ENCODE measurements at regions not wholly inside any gene's neighbourhood (a gene's known extent, or its start where the extent isn't known, plus 50 kb on each side); places are given as distances from the start of the nearest gene placed in this dataset.

- no peak overlapping the region for H3K9ac ChIP-seq (ENCODE audit: low read length in 5 of 5)
- H3K4me1 ChIP-seq (ENCODE audit: control insufficient read depth in 5 of 5, insufficient read depth in 5 of 5, low read length in 5 of 5) = no peaks in the 10 kb centered on the region
- H3K9me3 ChIP-seq (ENCODE audit: control insufficient read depth in 5 of 5, low read length in 5 of 5) = no peaks in the 10 kb centered on the region
- no peak overlapping the region for H3K4me3 ChIP-seq (ENCODE audit: low read depth in 1 of 5, low read length in 5 of 5)
- no peaks in the 10 kb centered on the region for H3K27me3 ChIP-seq (ENCODE audit: control insufficient read depth in 5 of 5, insufficient read depth in 4 of 5, low read length in 5 of 5)
- H3K36me3 ChIP-seq (ENCODE audit: control insufficient read depth in 5 of 5, insufficient read depth in 5 of 5, low read length in 5 of 5) = no peaks in the 10 kb centered on the region
- H3K27ac ChIP-seq (ENCODE audit: low read depth, low read length) = no peak overlapping the region
These were observed 260.5 kb downstream of the SPATA18 start for GRCh38 chr4:52311464-52312125.

DNA sequence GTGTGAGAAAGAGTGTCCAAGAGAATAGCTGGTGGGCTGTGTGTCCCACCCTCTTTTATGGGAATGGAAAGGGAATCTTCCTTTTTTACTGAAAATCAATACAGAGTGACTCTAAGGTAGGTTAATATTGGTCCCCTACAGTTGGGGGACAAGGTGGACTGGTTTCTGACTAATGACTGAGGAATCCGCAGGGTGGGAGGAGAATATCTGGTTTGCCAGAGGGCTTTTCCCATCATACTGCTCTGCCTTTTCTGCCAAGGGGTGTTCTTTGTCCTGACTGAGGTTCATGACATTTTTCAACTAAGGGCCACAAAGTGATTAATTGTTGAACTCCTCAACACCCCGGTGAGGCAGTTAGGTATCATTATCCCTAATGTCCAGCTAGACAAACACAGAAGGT is 261.6 kb downstream of the SPATA18 start:
- no peak overlapping the region for H3K4me3 ChIP-seq (ENCODE audit: low read depth in 1 of 5, low read length in 5 of 5)
- no peak overlapping the region for H3K27ac ChIP-seq (ENCODE audit: low read depth, low read length)
- H3K4me1 ChIP-seq (ENCODE audit: control insufficient read depth in 5 of 5, insufficient read depth in 5 of 5, low read length in 5 of 5) = no peaks in the 10 kb centered on the region
- no peaks in the 10 kb centered on the region for H3K9me3 ChIP-seq (ENCODE audit: control insufficient read depth in 5 of 5, low read length in 5 of 5)
- H3K9ac ChIP-seq (ENCODE audit: low read length in 5 of 5) = no peak overlapping the region
- H3K27me3 ChIP-seq (ENCODE audit: control insufficient read depth in 5 of 5, insufficient read depth in 4 of 5, low read length in 5 of 5) = no peaks in the 10 kb centered on the region
- no peaks in the 10 kb centered on the region for H3K36me3 ChIP-seq (ENCODE audit: control insufficient read depth in 5 of 5, insufficient read depth in 5 of 5, low read length in 5 of 5)

DNA sequence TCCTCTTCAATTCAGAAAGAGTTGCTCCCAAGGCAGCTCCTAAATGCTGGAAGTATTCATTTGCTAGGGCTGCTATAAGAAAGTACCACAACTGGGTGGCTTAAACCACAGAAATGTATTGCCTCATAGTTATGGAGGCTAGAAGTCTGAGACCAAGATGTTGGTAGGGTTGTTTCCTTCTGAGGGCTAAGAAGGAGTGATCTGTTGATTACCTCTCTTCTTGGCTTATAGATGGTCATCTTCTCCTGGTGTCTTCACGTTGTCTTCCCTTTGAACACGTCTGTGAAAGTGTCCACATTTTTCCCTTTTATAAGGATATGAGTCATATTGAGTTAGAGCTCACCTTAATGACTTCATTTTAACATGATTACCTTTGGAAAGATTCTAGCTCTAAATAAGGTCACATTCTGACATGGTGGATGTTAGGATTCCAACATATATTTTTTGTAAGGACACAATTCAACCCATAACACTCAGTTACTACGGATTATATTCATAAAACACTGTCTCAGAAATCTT is 266.3 kb downstream of the SPATA18 start:
- Histone ChIP-seq H3K36me3 (ENCODE audit: control insufficient read depth in 5 of 5, insufficient read depth in 5 of 5, low read length in 5 of 5) (no peaks in the 10 kb centered on the region), H3K27ac (ENCODE audit: low read depth, low read length) (no peak overlapping the region), H3K9me3 (ENCODE audit: control insufficient read depth in 5 of 5, low read length in 5 of 5) (no peaks in the 10 kb centered on the region), H3K4me1 (ENCODE audit: control insufficient read depth in 5 of 5, insufficient read depth in 5 of 5, low read length in 5 of 5) (no peaks in the 10 kb centered on the region), H3K4me3 (ENCODE audit: low read depth in 1 of 5, low read length in 5 of 5) (no peak overlapping the region), H3K27me3 (ENCODE audit: control insufficient read depth in 5 of 5, insufficient read depth in 4 of 5, low read length in 5 of 5) (no peaks in the 10 kb centered on the region), H3K9ac (ENCODE audit: low read length in 5 of 5) (no peak overlapping the region)

GRCh38 chr4:52317981-52318380 is 266.9 kb downstream of the SPATA18 start:
- Histone ChIP-seq H3K9ac (ENCODE audit: low read length in 5 of 5) (no peak overlapping the region), H3K4me3 (ENCODE audit: low read depth in 1 of 5, low read length in 5 of 5) (no peak overlapping the region), H3K9me3 (ENCODE audit: control insufficient read depth in 5 of 5, low read length in 5 of 5) (no peaks in the 10 kb centered on the region), H3K36me3 (ENCODE audit: control insufficient read depth in 5 of 5, insufficient read depth in 5 of 5, low read length in 5 of 5) (no peaks in the 10 kb centered on the region), H3K4me1 (ENCODE audit: control insufficient read depth in 5 of 5, insufficient read depth in 5 of 5, low read length in 5 of 5) (no peaks in the 10 kb centered on the region), H3K27ac (ENCODE audit: low read depth, low read length) (no peak overlapping the region), H3K27me3 (ENCODE audit: control insufficient read depth in 5 of 5, insufficient read depth in 4 of 5, low read length in 5 of 5) (no peaks in the 10 kb centered on the region)

DNA sequence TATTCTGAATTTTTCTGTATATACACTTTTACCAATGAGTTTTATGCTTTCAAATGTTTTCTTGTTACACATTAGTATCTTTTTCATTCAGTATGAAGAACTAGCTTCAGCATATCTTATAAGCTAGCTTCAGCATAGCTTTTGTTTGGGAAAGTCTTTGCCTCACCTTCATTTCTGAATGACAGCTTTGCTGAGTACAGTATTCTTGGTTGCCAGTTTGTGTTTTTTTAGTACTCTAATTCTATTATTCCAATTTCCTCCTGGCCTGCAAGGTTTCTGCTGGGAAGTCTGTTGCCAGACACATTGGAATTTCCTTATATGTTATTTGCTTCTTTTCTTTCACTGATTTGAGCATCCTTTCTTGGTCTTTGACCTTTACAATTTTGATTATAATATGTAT is 278.8 kb downstream of the SPATA18 start:
- Histone ChIP-seq H3K27ac (ENCODE audit: low read depth, low read length) (no peak overlapping the region), H3K9ac (ENCODE audit: low read length in 5 of 5) (no peak overlapping the region), H3K4me3 (ENCODE audit: low read depth in 1 of 5, low read length in 5 of 5) (no peak overlapping the region), H3K9me3 (ENCODE audit: control insufficient read depth in 5 of 5, low read length in 5 of 5) (peaks cover 5 to 25% (median 17%) of the 10 kb centered on the region in 5 donors), H3K36me3 (ENCODE audit: control insufficient read depth in 5 of 5, insufficient read depth in 5 of 5, low read length in 5 of 5) (no peaks in the 10 kb centered on the region), H3K4me1 (ENCODE audit: control insufficient read depth in 5 of 5, insufficient read depth in 5 of 5, low read length in 5 of 5) (no peaks in the 10 kb centered on the region), H3K27me3 (ENCODE audit: control insufficient read depth in 5 of 5, insufficient read depth in 4 of 5, low read length in 5 of 5) (no peaks in the 10 kb centered on the region)

DNA sequence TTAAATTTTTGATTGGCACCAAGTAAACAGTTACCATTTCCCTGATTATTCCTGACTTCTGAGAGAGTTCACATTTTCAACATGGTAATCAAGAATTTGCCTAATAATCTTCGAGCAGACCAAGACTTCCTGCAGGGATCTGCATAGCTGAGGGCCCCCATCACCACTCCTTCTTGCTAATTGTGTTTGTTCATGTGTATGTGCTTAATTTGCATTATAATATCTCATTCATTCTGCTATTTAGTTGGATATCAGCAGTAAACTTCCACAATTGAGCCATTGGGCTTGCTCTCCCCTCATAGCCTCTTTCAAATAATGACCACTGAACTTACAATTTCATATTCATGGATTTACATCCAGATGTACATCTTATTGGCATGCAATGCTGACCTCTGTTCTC is 292.5 kb downstream of the SPATA18 start:
- H3K27me3 ChIP-seq (ENCODE audit: control insufficient read depth in 5 of 5, insufficient read depth in 4 of 5, low read length in 5 of 5) = no peaks in the 10 kb centered on the region
- no peak overlapping the region for H3K4me3 ChIP-seq (ENCODE audit: low read depth in 1 of 5, low read length in 5 of 5)
- H3K36me3 ChIP-seq (ENCODE audit: control insufficient read depth in 5 of 5, insufficient read depth in 5 of 5, low read length in 5 of 5) = no peaks in the 10 kb centered on the region
- no peak overlapping the region for H3K27ac ChIP-seq (ENCODE audit: low read depth, low read length)
- H3K9ac ChIP-seq (ENCODE audit: low read length in 5 of 5) = no peak overlapping the region
- H3K9me3 ChIP-seq (ENCODE audit: control insufficient read depth in 5 of 5, low read length in 5 of 5) = no peaks in the 10 kb centered on the region
- peaks cover 0 to 6% (median 0%) of the 10 kb centered on the region in 5 donors for H3K4me1 ChIP-seq (ENCODE audit: control insufficient read depth in 5 of 5, insufficient read depth in 5 of 5, low read length in 5 of 5)

DNA sequence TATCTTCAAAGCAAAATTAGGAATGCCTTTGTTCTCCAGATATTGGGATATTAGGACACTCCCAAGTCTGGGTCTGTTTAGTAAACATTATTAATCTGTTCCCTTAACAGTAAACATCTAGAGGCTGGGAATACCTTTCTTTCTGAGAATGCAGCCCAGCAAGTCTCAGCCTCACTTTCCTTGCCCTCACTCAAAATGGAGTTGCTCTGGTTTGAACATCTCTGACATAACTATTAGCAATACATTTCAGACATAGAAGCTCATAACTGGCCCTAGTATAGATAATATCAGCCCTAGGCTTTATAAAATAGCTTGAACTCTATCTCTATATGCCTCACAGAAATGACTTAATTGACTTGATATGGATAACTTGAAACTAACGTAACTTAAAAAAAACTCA is 299.8 kb downstream of the SPATA18 start:
- Histone ChIP-seq H3K27me3 (ENCODE audit: control insufficient read depth in 5 of 5, insufficient read depth in 4 of 5, low read length in 5 of 5) (no peaks in the 10 kb centered on the region), H3K4me1 (ENCODE audit: control insufficient read depth in 5 of 5, insufficient read depth in 5 of 5, low read length in 5 of 5) (no peaks in the 10 kb centered on the region), H3K4me3 (ENCODE audit: low read depth in 1 of 5, low read length in 5 of 5) (no peak overlapping the region), H3K36me3 (ENCODE audit: control insufficient read depth in 5 of 5, insufficient read depth in 5 of 5, low read length in 5 of 5) (no peaks in the 10 kb centered on the region), H3K9me3 (ENCODE audit: control insufficient read depth in 5 of 5, low read length in 5 of 5) (no peaks in the 10 kb centered on the region), H3K27ac (ENCODE audit: low read depth, low read length) (no peak overlapping the region), H3K9ac (ENCODE audit: low read length in 5 of 5) (no peak overlapping the region)

- H3K27me3 ChIP-seq (ENCODE audit: control insufficient read depth in 5 of 5, insufficient read depth in 4 of 5, low read length in 5 of 5) = no peaks in the 10 kb centered on the region
- no peaks in the 10 kb centered on the region for H3K36me3 ChIP-seq (ENCODE audit: control insufficient read depth in 5 of 5, insufficient read depth in 5 of 5, low read length in 5 of 5)
- no peak overlapping the region for H3K27ac ChIP-seq (ENCODE audit: low read depth, low read length)
- H3K9me3 ChIP-seq (ENCODE audit: control insufficient read depth in 5 of 5, low read length in 5 of 5) = no peaks in the 10 kb centered on the region
- no peaks in the 10 kb centered on the region for H3K4me1 ChIP-seq (ENCODE audit: control insufficient read depth in 5 of 5, insufficient read depth in 5 of 5, low read length in 5 of 5)
- H3K9ac ChIP-seq (ENCODE audit: low read length in 5 of 5) = no peak overlapping the region
- H3K4me3 ChIP-seq (ENCODE audit: low read depth in 1 of 5, low read length in 5 of 5) = no peak overlapping the region
These were observed 300.7 kb downstream of the USP46 start for GRCh38 chr4:52358366-52358765.

GRCh38 chr4:52358883-52359321 is 300.2 kb downstream of the USP46 start:
- H3K4me1 ChIP-seq (ENCODE audit: control insufficient read depth in 5 of 5, insufficient read depth in 5 of 5, low read length in 5 of 5) = no peaks in the 10 kb centered on the region
- H3K4me3 ChIP-seq (ENCODE audit: low read depth in 1 of 5, low read length in 5 of 5) = no peak overlapping the region
- H3K9ac ChIP-seq (ENCODE audit: low read length in 5 of 5) = no peak overlapping the region
- no peaks in the 10 kb centered on the region for H3K9me3 ChIP-seq (ENCODE audit: control insufficient read depth in 5 of 5, low read length in 5 of 5)
- no peaks in the 10 kb centered on the region for H3K36me3 ChIP-seq (ENCODE audit: control insufficient read depth in 5 of 5, insufficient read depth in 5 of 5, low read length in 5 of 5)
- H3K27ac ChIP-seq (ENCODE audit: low read depth, low read length) = no peak overlapping the region
- H3K27me3 ChIP-seq (ENCODE audit: control insufficient read depth in 5 of 5, insufficient read depth in 4 of 5, low read length in 5 of 5) = no peaks in the 10 kb centered on the region

DNA sequence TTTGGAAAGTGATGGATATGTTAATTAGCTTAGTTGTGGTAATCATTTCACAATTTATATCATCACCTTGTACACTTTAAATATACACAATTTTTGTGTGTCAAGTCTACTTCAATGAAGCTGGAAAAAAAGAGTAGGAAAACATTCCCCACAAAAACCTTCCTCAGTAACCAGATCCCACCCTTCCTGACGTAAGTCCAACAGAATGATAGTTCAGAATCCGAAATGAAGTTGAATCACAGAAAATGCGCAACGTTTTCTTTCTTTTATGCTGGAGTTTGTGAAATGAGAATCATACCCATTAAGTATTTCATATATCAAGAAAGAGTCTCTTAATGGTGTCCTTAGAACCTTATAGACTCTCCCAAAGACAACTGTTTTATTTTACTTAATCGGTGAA is 292.9 kb downstream of the USP46 start:
- Histone ChIP-seq H3K27ac (ENCODE audit: low read depth, low read length) (no peak overlapping the region), H3K4me3 (ENCODE audit: low read depth in 1 of 5, low read length in 5 of 5) (no peak overlapping the region), H3K4me1 (ENCODE audit: control insufficient read depth in 5 of 5, insufficient read depth in 5 of 5, low read length in 5 of 5) (no peaks in the 10 kb centered on the region), H3K9ac (ENCODE audit: low read length in 5 of 5) (no peak overlapping the region), H3K9me3 (ENCODE audit: control insufficient read depth in 5 of 5, low read length in 5 of 5) (no peaks in the 10 kb centered on the region), H3K27me3 (ENCODE audit: control insufficient read depth in 5 of 5, insufficient read depth in 4 of 5, low read length in 5 of 5) (no peaks in the 10 kb centered on the region), H3K36me3 (ENCODE audit: control insufficient read depth in 5 of 5, insufficient read depth in 5 of 5, low read length in 5 of 5) (no peaks in the 10 kb centered on the region)

Data from subcutaneous abdominal adipose tissue (tissue), 5 donors.